ENCODE measurements at regions not wholly inside any gene's neighbourhood (a gene's known extent, or its start where the extent isn't known, plus 50 kb on each side); places are given as distances from the start of the nearest gene placed in this dataset.

DNA sequence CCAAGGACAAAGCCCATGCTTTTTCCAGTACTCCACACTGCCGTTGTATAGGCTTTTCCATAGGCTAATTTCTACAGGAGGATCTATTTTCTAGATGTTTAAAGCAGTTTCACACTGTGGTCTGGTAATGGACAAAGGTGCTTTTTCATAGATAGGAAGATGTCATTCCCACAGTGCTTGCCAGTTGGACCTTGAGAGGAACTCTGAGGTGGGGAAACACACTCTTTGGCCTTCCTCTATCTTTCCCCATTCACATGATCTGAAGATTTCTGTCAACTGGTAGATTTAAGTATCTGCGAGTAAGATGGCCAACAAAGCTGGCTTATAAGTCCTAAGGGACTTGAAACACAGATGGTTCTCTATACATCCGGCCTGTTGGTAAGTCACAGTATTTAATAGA is 477.3 kb downstream of the UTRN start:
- peaks cover 0 to 23% (median 2%) of the 10 kb centered on the region in 4 donors for H3K36me3 ChIP-seq
- no peaks in the 10 kb centered on the region for H3K27me3 ChIP-seq
- no peak for TF ChIP-seq POLR2AphosphoS5 (IDR thresholded peaks at IDR 0.05)
- TF ChIP-seq, protein P1, sequence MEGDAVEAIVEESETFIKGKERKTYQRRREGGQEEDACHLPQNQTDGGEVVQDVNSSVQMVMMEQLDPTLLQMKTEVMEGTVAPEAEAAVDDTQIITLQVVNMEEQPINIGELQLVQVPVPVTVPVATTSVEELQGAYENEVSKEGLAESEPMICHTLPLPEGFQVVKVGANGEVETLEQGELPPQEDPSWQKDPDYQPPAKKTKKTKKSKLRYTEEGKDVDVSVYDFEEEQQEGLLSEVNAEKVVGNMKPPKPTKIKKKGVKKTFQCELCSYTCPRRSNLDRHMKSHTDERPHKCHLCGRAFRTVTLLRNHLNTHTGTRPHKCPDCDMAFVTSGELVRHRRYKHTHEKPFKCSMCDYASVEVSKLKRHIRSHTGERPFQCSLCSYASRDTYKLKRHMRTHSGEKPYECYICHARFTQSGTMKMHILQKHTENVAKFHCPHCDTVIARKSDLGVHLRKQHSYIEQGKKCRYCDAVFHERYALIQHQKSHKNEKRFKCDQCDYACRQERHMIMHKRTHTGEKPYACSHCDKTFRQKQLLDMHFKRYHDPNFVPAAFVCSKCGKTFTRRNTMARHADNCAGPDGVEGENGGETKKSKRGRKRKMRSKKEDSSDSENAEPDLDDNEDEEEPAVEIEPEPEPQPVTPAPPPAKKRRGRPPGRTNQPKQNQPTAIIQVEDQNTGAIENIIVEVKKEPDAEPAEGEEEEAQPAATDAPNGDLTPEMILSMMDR (IDR thresholded peaks at IDR 0.05), result no peak
- no peak for TF ChIP-seq POLR2A (IDR thresholded peaks at IDR 0.05)
- no peak for TF ChIP-seq EP300 (IDR thresholded peaks at IDR 0.05)
- peaks cover 0 to 7% (median 0%) of the 10 kb centered on the region in 4 donors for H3K4me1 ChIP-seq
- no peak overlapping the region for H3K27ac ChIP-seq
- no peak for ATAC-seq (ENCODE audit: low FRiP score in 2 of 2)
- 93 to 95% methylated on average over 3 of the region's 3 CpGs for WGBS, 2 donors
- H3K4me3 ChIP-seq, result no peak overlapping the region
- DNase-seq, result no peak
- H3K9me3 ChIP-seq, result no peaks in the 10 kb centered on the region

- no peak overlapping the region for H3K27ac ChIP-seq
- ATAC-seq (ENCODE audit: low FRiP score in 2 of 2) (no peak), DNase-seq (no peak)
- no peaks in the 10 kb centered on the region for H3K9me3 ChIP-seq
- peaks cover 0 to 12% (median 2%) of the 10 kb centered on the region in 4 donors for H3K36me3 ChIP-seq
- peaks cover 0 to 7% (median 0%) of the 10 kb centered on the region in 4 donors for H3K4me1 ChIP-seq
- no peak overlapping the region for H3K4me3 ChIP-seq
- 77 to 85% methylated on average over 1 of the region's 1 CpG for WGBS, 2 donors
- TF ChIP-seq POLR2AphosphoS5 (IDR thresholded peaks at IDR 0.05) (no peak), POLR2A (IDR thresholded peaks at IDR 0.05) (no peak), EP300 (IDR thresholded peaks at IDR 0.05) (no peak)
- TF ChIP-seq, protein P1 (IDR thresholded peaks at IDR 0.05), result no peak
- no peaks in the 10 kb centered on the region for H3K27me3 ChIP-seq
Observed at GRCh38 chr6:144767051-144767450, 481.9 kb downstream of the UTRN start.

DNA sequence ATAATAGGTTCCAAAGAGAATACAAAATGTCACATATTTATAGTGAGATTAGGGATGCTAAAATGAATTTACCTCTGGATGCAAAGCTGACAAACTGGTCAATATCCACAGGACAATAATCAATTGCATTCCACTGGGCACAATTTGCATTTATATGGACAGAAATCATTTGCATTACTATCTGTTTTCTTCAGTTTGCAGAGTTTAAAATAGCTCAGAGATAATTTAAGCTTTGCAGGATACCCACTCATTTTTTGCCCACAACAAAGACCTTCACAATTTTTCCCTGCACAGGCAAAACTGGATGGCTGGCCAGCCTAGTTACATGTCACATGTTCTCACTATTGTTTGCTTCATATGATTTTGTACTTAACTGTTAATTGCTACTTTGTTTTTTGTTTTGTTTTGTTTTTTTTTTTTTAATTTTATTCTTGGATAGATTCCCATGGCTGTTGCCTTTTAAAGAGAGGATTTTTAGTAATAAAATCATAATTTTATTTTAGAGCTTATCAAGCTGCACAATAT is 483.5 kb downstream of the UTRN start:
- ATAC-seq (ENCODE audit: low FRiP score in 2 of 2) (no peak), DNase-seq (no peak)
- Histone ChIP-seq H3K27me3 (no peaks in the 10 kb centered on the region), H3K27ac (no peak overlapping the region), H3K9me3 (no peaks in the 10 kb centered on the region), H3K4me1 (peaks cover 0 to 7% (median 0%) of the 10 kb centered on the region in 4 donors), H3K4me3 (no peak overlapping the region), H3K36me3 (peaks cover 0 to 22% (median 4%) of the 10 kb centered on the region in 4 donors)
- TF ChIP-seq POLR2AphosphoS5 (IDR thresholded peaks at IDR 0.05) (no peak), POLR2A (IDR thresholded peaks at IDR 0.05) (no peak), EP300 (IDR thresholded peaks at IDR 0.05) (no peak)
- TF ChIP-seq, protein P1 (IDR thresholded peaks at IDR 0.05), result no peak

- no peaks in the 10 kb centered on the region for H3K9me3 ChIP-seq
- ATAC-seq (ENCODE audit: low FRiP score in 2 of 2) (no peak), DNase-seq (no peak)
- no peak overlapping the region for H3K27ac ChIP-seq
- TF ChIP-seq, protein P1 (IDR thresholded peaks at IDR 0.05), result no peak
- TF ChIP-seq EP300 (IDR thresholded peaks at IDR 0.05) (no peak), POLR2AphosphoS5 (IDR thresholded peaks at IDR 0.05) (no peak), POLR2A (IDR thresholded peaks at IDR 0.05) (no peak)
- peaks cover 0 to 27% (median 4%) of the 10 kb centered on the region in 4 donors for H3K36me3 ChIP-seq
- no peak overlapping the region for H3K4me3 ChIP-seq
- H3K27me3 ChIP-seq, result no peaks in the 10 kb centered on the region
- H3K4me1 ChIP-seq, result peaks cover 0 to 7% (median 0%) of the 10 kb centered on the region in 4 donors
- WGBS, 2 donors, result 80 to 84% methylated on average over 3 of the region's 3 CpGs
Observed at GRCh38 chr6:144769142-144769541, 484.0 kb downstream of the UTRN start.

Data from upper lobe of left lung (tissue), 6 donors.